ENCODE measurements at regions not wholly inside any gene's neighbourhood (a gene's known extent, or its start where the extent isn't known, plus 50 kb on each side); places are given as distances from the start of the nearest gene placed in this dataset.

GRCh38 chr9:108720191-108720642, 135.6 kb downstream of the ACTL7B start:
- no peak for DNase-seq (ENCODE audit: low spot score)

GRCh38 chr9:108710424-108710823, 145.4 kb downstream of the ACTL7B start:
- no peak for DNase-seq (ENCODE audit: low spot score)

- no peak for DNase-seq (ENCODE audit: low spot score)
These were observed 145.8 kb downstream of the ACTL7B start for GRCh38 chr9:108709997-108710396.

- no peak for DNase-seq (ENCODE audit: low spot score)
These were observed 146.7 kb downstream of the ACTL7B start for GRCh38 chr9:108709126-108709525.

GRCh38 chr9:108708448-108708847, 147.3 kb downstream of the ACTL7B start:
- no peak for DNase-seq (ENCODE audit: low spot score)

- DNase-seq (ENCODE audit: low spot score): no peak
These were observed 148.7 kb downstream of the ACTL7B start for GRCh38 chr9:108707120-108707519.

GRCh38 chr9:108704156-108704852, 151.5 kb downstream of the ACTL7B start:
- no peak for DNase-seq (ENCODE audit: low spot score)

- no peak for DNase-seq (ENCODE audit: low spot score)
These were observed 152.4 kb downstream of the ACTL7B start for GRCh38 chr9:108703429-108703828.

- no peak for DNase-seq (ENCODE audit: low spot score)
These were observed 153.1 kb downstream of the ACTL7B start for GRCh38 chr9:108702681-108703080.

- DNase-seq (ENCODE audit: low spot score): no peak
These were observed 157.0 kb downstream of the ACTL7B start for GRCh38 chr9:108698801-108699200.

- DNase-seq (ENCODE audit: low spot score): no peak
These were observed 157.6 kb downstream of the ACTL7B start for GRCh38 chr9:108698231-108698630.

- DNase-seq (ENCODE audit: low spot score): no peak
These were observed 159.6 kb downstream of the ACTL7B start for GRCh38 chr9:108696156-108696555.

- DNase-seq (ENCODE audit: low spot score): no peak
These were observed 161.6 kb downstream of the ACTL7B start for GRCh38 chr9:108694170-108694569.

GRCh38 chr9:108691614-108692013, 164.2 kb downstream of the ACTL7B start:
- peak; percentile 47 for DNase-seq (ENCODE audit: low spot score)

- DNase-seq (ENCODE audit: low spot score): no peak
These were observed 167.1 kb downstream of the ACTL7B start for GRCh38 chr9:108688676-108689075.

GRCh38 chr9:108688051-108688450, 167.7 kb downstream of the ACTL7B start:
- DNase-seq (ENCODE audit: low spot score): no peak

GRCh38 chr9:108687006-108687987, 168.5 kb downstream of the ACTL7B start:
- no peak for DNase-seq (ENCODE audit: low spot score)

GRCh38 chr9:108684288-108685025, 171.3 kb downstream of the ACTL7B start:
- no peak for DNase-seq (ENCODE audit: low spot score)

- no peak for DNase-seq (ENCODE audit: low spot score)
These were observed 172.5 kb downstream of the ACTL7B start for GRCh38 chr9:108683245-108683644.

GRCh38 chr9:108681851-108682590, 173.8 kb downstream of the ACTL7B start:
- DNase-seq (ENCODE audit: low spot score): no peak

GRCh38 chr9:108680946-108681345, 174.8 kb downstream of the ACTL7B start:
- DNase-seq (ENCODE audit: low spot score): no peak

Data from mucosa of gallbladder (tissue), 1 donor.